ENCODE measurements at regions not wholly inside any gene's neighbourhood (a gene's known extent, or its start where the extent isn't known, plus 50 kb on each side); places are given as distances from the start of the nearest gene placed in this dataset.

DNA sequence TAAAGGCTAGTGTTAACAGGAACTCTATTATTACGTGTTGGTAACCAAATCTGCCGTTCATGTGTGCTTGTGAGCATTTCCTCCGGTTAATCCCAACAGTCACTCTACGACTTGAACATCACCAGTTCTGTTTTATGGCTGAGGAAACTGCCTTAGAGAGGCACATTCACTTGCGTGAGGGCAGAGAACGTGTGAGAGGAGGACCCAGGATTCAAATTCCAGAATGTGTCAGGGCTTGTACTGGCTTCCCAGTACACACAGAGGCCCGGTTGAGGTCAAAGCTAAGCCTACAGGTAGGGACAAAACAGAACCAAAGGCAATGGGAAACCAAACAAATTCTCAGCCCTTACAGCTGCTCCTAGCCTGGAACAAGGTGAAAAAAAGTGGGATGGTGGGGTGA is 66.9 kb upstream of the TENM4 start:
- ATAC-seq, result no peak
- no peak for TF ChIP-seq SNAI2 (CRISPR knock-in tag; IDR thresholded peaks at IDR 0.05)
- no peak for TF ChIP-seq GLIS3 (CRISPR knock-in tag; IDR thresholded peaks at IDR 0.05)
- TF ChIP-seq RARB (CRISPR knock-in tag; IDR thresholded peaks at IDR 0.05), result no peak
- TF ChIP-seq ARNTL (CRISPR knock-in tag; IDR thresholded peaks at IDR 0.05; ENCODE audit: borderline replicate concordance, low read depth), result no peak
- no peak for TF ChIP-seq ZNF565 (CRISPR knock-in tag; conservative IDR thresholded peaks at IDR 0.05; ENCODE audit: low read depth)
- TF ChIP-seq ZFP3 (CRISPR knock-in tag; IDR thresholded peaks at IDR 0.05), result no peak
- TF ChIP-seq, protein P1, sequence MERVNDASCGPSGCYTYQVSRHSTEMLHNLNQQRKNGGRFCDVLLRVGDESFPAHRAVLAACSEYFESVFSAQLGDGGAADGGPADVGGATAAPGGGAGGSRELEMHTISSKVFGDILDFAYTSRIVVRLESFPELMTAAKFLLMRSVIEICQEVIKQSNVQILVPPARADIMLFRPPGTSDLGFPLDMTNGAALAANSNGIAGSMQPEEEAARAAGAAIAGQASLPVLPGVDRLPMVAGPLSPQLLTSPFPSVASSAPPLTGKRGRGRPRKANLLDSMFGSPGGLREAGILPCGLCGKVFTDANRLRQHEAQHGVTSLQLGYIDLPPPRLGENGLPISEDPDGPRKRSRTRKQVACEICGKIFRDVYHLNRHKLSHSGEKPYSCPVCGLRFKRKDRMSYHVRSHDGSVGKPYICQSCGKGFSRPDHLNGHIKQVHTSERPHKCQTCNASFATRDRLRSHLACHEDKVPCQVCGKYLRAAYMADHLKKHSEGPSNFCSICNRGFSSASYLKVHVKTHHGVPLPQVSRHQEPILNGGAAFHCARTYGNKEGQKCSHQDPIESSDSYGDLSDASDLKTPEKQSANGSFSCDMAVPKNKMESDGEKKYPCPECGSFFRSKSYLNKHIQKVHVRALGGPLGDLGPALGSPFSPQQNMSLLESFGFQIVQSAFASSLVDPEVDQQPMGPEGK (CRISPR knock-in tag; IDR thresholded peaks at IDR 0.05; ENCODE audit: borderline replicate concordance), result no peak
- TF ChIP-seq, protein P2, sequence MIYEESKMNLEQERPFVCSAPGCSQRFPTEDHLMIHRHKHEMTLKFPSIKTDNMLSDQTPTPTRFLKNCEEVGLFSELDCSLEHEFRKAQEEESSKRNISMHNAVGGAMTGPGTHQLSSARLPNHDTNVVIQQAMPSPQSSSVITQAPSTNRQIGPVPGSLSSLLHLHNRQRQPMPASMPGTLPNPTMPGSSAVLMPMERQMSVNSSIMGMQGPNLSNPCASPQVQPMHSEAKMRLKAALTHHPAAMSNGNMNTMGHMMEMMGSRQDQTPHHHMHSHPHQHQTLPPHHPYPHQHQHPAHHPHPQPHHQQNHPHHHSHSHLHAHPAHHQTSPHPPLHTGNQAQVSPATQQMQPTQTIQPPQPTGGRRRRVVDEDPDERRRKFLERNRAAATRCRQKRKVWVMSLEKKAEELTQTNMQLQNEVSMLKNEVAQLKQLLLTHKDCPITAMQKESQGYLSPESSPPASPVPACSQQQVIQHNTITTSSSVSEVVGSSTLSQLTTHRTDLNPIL (CRISPR knock-in tag; IDR thresholded peaks at IDR 0.05; ENCODE audit: low read depth), result no peak
- no peak for TF ChIP-seq TCF4 (CRISPR knock-in tag; IDR thresholded peaks at IDR 0.05; ENCODE audit: borderline replicate concordance)
- TF ChIP-seq BACH2 (CRISPR knock-in tag; IDR thresholded peaks at IDR 0.05; ENCODE audit: borderline replicate concordance), result no peak
- TF ChIP-seq ZFP30 (CRISPR knock-in tag; IDR thresholded peaks at IDR 0.05), result no peak
- TF ChIP-seq, protein P3, sequence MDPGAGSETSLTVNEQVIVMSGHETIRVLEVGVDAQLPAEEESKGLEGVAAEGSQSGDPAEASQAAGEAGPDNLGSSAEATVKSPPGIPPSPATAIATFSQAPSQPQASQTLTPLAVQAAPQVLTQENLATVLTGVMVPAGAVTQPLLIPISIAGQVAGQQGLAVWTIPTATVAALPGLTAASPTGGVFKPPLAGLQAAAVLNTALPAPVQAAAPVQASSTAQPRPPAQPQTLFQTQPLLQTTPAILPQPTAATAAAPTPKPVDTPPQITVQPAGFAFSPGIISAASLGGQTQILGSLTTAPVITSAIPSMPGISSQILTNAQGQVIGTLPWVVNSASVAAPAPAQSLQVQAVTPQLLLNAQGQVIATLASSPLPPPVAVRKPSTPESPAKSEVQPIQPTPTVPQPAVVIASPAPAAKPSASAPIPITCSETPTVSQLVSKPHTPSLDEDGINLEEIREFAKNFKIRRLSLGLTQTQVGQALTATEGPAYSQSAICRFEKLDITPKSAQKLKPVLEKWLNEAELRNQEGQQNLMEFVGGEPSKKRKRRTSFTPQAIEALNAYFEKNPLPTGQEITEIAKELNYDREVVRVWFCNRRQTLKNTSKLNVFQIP (CRISPR knock-in tag; IDR thresholded peaks at IDR 0.05; ENCODE audit: borderline replicate concordance, low read depth), result no peak

DNA sequence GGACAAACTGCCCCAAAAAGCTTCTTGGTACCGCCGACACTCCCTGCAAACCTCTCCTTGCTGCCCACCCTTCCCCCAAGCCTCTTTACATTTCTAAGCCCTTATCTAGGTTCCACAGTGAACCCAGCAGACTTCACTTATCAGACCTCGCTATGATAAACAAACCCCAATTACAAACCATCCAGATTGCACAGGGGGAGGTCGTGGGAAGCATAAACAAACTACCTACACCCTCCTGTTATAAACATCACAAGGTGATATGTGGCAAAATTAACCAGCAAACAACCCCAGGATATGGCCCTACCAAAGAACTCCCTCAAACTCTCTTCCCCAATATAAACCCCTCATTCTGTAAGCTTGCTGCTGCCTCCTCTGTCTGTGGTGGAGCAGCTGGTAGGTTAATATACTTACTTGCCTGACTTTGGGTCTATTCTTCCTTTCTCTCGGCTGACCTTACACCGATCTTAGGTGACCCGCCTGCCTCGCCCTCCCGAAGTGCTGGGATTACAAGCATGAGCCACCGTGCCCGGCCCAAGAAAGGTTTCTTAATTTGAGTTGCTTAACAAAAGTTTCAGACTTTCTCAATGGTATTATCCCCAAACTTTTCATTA is 66.0 kb upstream of the TENM4 start:
- TF ChIP-seq, protein P3 (CRISPR knock-in tag; IDR thresholded peaks at IDR 0.05; ENCODE audit: borderline replicate concordance, low read depth), result no peak
- TF ChIP-seq ZNF70 (CRISPR knock-in tag; IDR thresholded peaks at IDR 0.05) (no peak), GLIS3 (CRISPR knock-in tag; IDR thresholded peaks at IDR 0.05) (no peak), OSR1 (CRISPR knock-in tag; IDR thresholded peaks at IDR 0.05) (no peak), TCF4 (CRISPR knock-in tag; IDR thresholded peaks at IDR 0.05; ENCODE audit: borderline replicate concordance) (no peak), ISL1 (CRISPR knock-in tag; IDR thresholded peaks at IDR 0.05) (no peak), ZNF565 (CRISPR knock-in tag; conservative IDR thresholded peaks at IDR 0.05; ENCODE audit: low read depth) (no peak), PPARA (CRISPR knock-in tag; IDR thresholded peaks at IDR 0.05; ENCODE audit: borderline replicate concordance) (no peak), TOX (CRISPR knock-in tag; IDR thresholded peaks at IDR 0.05; ENCODE audit: borderline replicate concordance) (no peak), ARNTL (CRISPR knock-in tag; IDR thresholded peaks at IDR 0.05; ENCODE audit: borderline replicate concordance, low read depth) (no peak), ZC3H10 (CRISPR knock-in tag; IDR thresholded peaks at IDR 0.05) (no peak), ZFP30 (CRISPR knock-in tag; IDR thresholded peaks at IDR 0.05) (no peak), ZNF8 (CRISPR knock-in tag; IDR thresholded peaks at IDR 0.05) (no peak)
- TF ChIP-seq, protein P4, sequence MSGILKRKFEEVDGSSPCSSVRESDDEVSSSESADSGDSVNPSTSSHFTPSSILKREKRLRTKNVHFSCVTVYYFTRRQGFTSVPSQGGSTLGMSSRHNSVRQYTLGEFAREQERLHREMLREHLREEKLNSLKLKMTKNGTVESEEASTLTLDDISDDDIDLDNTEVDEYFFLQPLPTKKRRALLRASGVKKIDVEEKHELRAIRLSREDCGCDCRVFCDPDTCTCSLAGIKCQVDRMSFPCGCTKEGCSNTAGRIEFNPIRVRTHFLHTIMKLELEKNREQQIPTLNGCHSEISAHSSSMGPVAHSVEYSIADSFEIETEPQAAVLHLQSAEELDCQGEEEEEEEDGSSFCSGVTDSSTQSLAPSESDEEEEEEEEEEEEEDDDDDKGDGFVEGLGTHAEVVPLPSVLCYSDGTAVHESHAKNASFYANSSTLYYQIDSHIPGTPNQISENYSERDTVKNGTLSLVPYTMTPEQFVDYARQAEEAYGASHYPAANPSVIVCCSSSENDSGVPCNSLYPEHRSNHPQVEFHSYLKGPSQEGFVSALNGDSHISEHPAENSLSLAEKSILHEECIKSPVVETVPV (CRISPR knock-in tag; IDR thresholded peaks at IDR 0.05), result no peak
- TF ChIP-seq, protein P5, sequence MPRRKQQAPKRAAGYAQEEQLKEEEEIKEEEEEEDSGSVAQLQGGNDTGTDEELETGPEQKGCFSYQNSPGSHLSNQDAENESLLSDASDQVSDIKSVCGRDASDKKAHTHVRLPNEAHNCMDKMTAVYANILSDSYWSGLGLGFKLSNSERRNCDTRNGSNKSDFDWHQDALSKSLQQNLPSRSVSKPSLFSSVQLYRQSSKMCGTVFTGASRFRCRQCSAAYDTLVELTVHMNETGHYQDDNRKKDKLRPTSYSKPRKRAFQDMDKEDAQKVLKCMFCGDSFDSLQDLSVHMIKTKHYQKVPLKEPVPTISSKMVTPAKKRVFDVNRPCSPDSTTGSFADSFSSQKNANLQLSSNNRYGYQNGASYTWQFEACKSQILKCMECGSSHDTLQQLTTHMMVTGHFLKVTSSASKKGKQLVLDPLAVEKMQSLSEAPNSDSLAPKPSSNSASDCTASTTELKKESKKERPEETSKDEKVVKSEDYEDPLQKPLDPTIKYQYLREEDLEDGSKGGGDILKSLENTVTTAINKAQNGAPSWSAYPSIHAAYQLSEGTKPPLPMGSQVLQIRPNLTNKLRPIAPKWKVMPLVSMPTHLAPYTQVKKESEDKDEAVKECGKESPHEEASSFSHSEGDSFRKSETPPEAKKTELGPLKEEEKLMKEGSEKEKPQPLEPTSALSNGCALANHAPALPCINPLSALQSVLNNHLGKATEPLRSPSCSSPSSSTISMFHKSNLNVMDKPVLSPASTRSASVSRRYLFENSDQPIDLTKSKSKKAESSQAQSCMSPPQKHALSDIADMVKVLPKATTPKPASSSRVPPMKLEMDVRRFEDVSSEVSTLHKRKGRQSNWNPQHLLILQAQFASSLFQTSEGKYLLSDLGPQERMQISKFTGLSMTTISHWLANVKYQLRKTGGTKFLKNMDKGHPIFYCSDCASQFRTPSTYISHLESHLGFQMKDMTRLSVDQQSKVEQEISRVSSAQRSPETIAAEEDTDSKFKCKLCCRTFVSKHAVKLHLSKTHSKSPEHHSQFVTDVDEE (CRISPR knock-in tag; IDR thresholded peaks at IDR 0.05), result no peak
- no peak for ATAC-seq

Measured in SK-N-SH treated with all-trans-retinoic acid at 6 μM for 48 hours (cell line).